ENCODE measurements at regions not wholly inside any gene's neighbourhood (a gene's known extent, or its start where the extent isn't known, plus 50 kb on each side); places are given as distances from the start of the nearest gene placed in this dataset.

DNA sequence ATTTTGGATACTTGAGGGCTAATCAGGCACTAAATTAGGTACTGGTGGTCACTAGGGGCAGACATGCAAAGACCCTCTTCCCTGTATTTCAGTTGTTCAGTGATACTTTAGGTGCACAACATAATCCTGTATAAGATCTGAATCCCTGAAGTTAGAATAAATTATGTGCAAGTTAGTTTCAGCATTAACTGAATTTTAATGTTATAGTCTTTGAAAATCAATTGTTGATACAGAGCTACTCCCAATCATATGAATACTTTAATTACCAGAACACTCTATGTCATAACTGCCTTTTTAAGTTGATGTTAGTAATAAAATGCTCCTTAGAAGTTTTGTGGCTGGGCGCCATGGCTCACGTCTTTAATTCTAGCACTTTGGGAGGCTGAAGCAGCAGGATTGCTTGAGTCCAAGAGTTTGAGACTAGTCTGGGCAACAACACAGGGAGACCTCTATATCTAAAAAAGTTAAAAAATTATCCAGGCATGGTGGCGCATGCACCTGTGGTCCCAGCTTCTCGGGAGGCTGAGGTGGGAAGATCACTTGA is 87.1 kb upstream of the SKAP2 start:
- H3K9me2 ChIP-seq = no peaks in the 10 kb centered on the region; the same call in 1 of the 2 replicates
- TF ChIP-seq, protein P1, sequence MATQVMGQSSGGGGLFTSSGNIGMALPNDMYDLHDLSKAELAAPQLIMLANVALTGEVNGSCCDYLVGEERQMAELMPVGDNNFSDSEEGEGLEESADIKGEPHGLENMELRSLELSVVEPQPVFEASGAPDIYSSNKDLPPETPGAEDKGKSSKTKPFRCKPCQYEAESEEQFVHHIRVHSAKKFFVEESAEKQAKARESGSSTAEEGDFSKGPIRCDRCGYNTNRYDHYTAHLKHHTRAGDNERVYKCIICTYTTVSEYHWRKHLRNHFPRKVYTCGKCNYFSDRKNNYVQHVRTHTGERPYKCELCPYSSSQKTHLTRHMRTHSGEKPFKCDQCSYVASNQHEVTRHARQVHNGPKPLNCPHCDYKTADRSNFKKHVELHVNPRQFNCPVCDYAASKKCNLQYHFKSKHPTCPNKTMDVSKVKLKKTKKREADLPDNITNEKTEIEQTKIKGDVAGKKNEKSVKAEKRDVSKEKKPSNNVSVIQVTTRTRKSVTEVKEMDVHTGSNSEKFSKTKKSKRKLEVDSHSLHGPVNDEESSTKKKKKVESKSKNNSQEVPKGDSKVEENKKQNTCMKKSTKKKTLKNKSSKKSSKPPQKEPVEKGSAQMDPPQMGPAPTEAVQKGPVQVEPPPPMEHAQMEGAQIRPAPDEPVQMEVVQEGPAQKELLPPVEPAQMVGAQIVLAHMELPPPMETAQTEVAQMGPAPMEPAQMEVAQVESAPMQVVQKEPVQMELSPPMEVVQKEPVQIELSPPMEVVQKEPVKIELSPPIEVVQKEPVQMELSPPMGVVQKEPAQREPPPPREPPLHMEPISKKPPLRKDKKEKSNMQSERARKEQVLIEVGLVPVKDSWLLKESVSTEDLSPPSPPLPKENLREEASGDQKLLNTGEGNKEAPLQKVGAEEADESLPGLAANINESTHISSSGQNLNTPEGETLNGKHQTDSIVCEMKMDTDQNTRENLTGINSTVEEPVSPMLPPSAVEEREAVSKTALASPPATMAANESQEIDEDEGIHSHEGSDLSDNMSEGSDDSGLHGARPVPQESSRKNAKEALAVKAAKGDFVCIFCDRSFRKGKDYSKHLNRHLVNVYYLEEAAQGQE (IDR thresholded peaks at IDR 0.05; ENCODE audit: low read depth, low read length) = no peak
- TF ChIP-seq RCOR1 (IDR thresholded peaks at IDR 0.05; ENCODE audit: low read length) (no peak), CHD2 (IDR thresholded peaks at IDR 0.05; ENCODE audit: low read length, partially characterized antibody) (no peak)
- TF ChIP-seq, protein P2, sequence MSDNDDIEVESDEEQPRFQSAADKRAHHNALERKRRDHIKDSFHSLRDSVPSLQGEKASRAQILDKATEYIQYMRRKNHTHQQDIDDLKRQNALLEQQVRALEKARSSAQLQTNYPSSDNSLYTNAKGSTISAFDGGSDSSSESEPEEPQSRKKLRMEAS (IDR thresholded peaks at IDR 0.05; ENCODE audit: low read depth) = no peak
- no peaks in the 10 kb centered on the region for H3F3A ChIP-seq (replicated peaks; ENCODE audit: insufficient read depth)
- ChIA-PET CTCF (interaction anchor here (0.7 kb wide), 1 partner anchor 25 kb away, joined by 3 read pairs; no protein-coding TSS in a partner anchor), POLR2A (interaction anchor here (0.7 kb wide), 1 partner anchor 101 kb away, joined by 4 read pairs; no protein-coding TSS in a partner anchor)
- no peaks in the 10 kb centered on the region for H3K36me3 ChIP-seq (replicated peaks in 1 of 2; ENCODE audit: control insufficient read depth in 1 of 2, insufficient read depth in 2 of 2, low read length in 1 of 2)
- no peak overlapping the region for H3K4me3 ChIP-seq (ENCODE audit: low read depth in 2 of 2, low read length in 1 of 2)
- H3K79me2 ChIP-seq (ENCODE audit: insufficient read depth) = no peaks in the 10 kb centered on the region
- WGBS (ENCODE audit: low lambda C conversion rate) = 13% methylated on average over 4 of the region's 4 CpGs
- no peaks in the 10 kb centered on the region for H4K20me1 ChIP-seq (ENCODE audit: insufficient read depth)
- H3K9me3 ChIP-seq = no peaks in the 10 kb centered on the region
- H3K27me3 ChIP-seq (ENCODE audit: insufficient read depth) = peaks cover 5% of the 10 kb centered on the region; the same call in 1 of the 2 replicates
- no peak overlapping the region for H3K27ac ChIP-seq (ENCODE audit: low read depth in 2 of 2, low read length in 1 of 2)
- no peak overlapping the region for H3K4me2 ChIP-seq
- H3K9ac ChIP-seq = no peak overlapping the region
- DNase-seq = no peak
- no peak overlapping the region for H2AFZ ChIP-seq (ENCODE audit: low read depth)
- H3K4me1 ChIP-seq (ENCODE audit: control insufficient read depth in 1 of 2, insufficient read depth in 2 of 2, low read depth in 1 of 2, low read length in 1 of 2) = no peaks in the 10 kb centered on the region

DNA sequence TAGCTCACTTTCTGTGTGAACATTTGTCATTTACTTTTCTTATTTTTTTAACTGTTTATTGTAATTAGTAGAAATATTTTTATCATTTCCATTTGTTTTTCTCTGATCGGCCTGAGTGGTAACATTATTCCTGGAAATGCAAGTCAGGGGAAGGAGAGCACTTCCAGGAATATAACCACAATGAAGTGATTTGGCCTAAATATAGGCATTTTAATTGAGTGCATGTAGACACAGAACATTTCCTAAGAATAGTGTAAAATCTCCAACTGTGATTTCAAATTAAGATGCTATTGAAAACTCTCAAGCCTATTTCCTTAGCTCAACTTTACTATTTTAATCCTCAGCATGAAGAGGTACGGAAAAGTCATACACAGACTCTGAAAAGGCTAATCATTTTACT is 86.5 kb upstream of the SKAP2 start:
- H3K9ac ChIP-seq = no peak overlapping the region
- no peaks in the 10 kb centered on the region for H3K9me3 ChIP-seq
- WGBS (ENCODE audit: low lambda C conversion rate) = 3% methylated on average over 2 of the region's 2 CpGs
- no peak overlapping the region for H2AFZ ChIP-seq (ENCODE audit: low read depth)
- no peak for DNase-seq
- peaks cover 5% of the 10 kb centered on the region; the same call in 1 of the 2 replicates for H3K27me3 ChIP-seq (ENCODE audit: insufficient read depth)
- H3K4me3 ChIP-seq (ENCODE audit: low read depth in 2 of 2, low read length in 1 of 2) = no peak overlapping the region
- TF ChIP-seq YY1 (IDR thresholded peaks at IDR 0.05; ENCODE audit: low read depth) = no peak
- no peak for TF ChIP-seq SMC3 (IDR thresholded peaks at IDR 0.05; ENCODE audit: low read depth, low read length)
- 0 out of 2 replicates have a peak, but pooled peaks have one; percentile 1 for TF ChIP-seq EZH2phosphoT487 (IDR thresholded peaks at IDR 0.05; ENCODE audit: borderline replicate concordance, low read depth)
- no peaks in the 10 kb centered on the region for H3K79me2 ChIP-seq (ENCODE audit: insufficient read depth)
- H4K20me1 ChIP-seq (ENCODE audit: insufficient read depth) = no peaks in the 10 kb centered on the region
- ChIA-PET CTCF (no interaction called here), POLR2A (no interaction called here)
- no peak overlapping the region for H3K27ac ChIP-seq (ENCODE audit: low read depth in 2 of 2, low read length in 1 of 2)
- H3K4me1 ChIP-seq (ENCODE audit: control insufficient read depth in 1 of 2, insufficient read depth in 2 of 2, low read depth in 1 of 2, low read length in 1 of 2) = no peaks in the 10 kb centered on the region
- no peak overlapping the region for H3K4me2 ChIP-seq
- H3K9me2 ChIP-seq = no peaks in the 10 kb centered on the region; the same call in 1 of the 2 replicates
- H3F3A ChIP-seq (replicated peaks; ENCODE audit: insufficient read depth) = no peaks in the 10 kb centered on the region
- H3K36me3 ChIP-seq (replicated peaks in 1 of 2; ENCODE audit: control insufficient read depth in 1 of 2, insufficient read depth in 2 of 2, low read length in 1 of 2) = no peaks in the 10 kb centered on the region
